Motor neuron (in vitro differentiated cells): ENCODE measurements at regions not wholly inside any gene's neighbourhood (a gene's known extent, or its start where the extent isn't known, plus 50 kb on each side); places are given as distances from the start of the nearest gene placed in this dataset.
"Not testable (repeated sequence)": the region's sequence is repeated elsewhere in the genome, so short reads cannot be mapped to it uniquely, and the experiment has no call there.

Source experiments
- ATAC-seq, 8 experiments: fragments of 200-7000 bp; cut with Tn5 transposase; replicated peaks in 6 of 8; 2 replicates each; pipeline ENCODE4 v1.8.0; 2021; ENCODE audit warnings: mild to moderate bottlenecking in 8 of 8, moderate library complexity in 8 of 8
- H3K27ac ChIP-seq, 2 donors: fragments of 250-450 bp; sonication (Bioruptor Pico); 2 replicates each; pipeline ENCODE4 v1.9.0; 2021; ENCODE audit warnings: antibody characterized with exemption in 2 of 2, mild to moderate bottlenecking in 2 of 2, moderate library complexity in 1 of 2
- H3K4me1 ChIP-seq, 2 donors: fragments of 250-450 bp; sonication (Bioruptor Pico); replicated peaks in 1 of 2; 2 replicates each; pipeline ENCODE4 v1.6.1; 2021; ENCODE audit warnings: antibody characterized with exemption in 2 of 2, mild to moderate bottlenecking in 2 of 2, moderate library complexity in 1 of 2
- H3K4me3 ChIP-seq, 5 donors: fragments of 250-450 bp; sonication (Bioruptor Pico); 2 replicates each; pipeline ENCODE4 v1.9.0; 2021; ENCODE audit warnings: antibody characterized with exemption in 5 of 5, mild to moderate bottlenecking in 5 of 5, moderate library complexity in 4 of 5
- WGBS, 10 experiments: fragments of 450-650 bp; shearing (Covaris generic); methylation state at CpG; one replicate each; pipeline ENCODE4 v1.0.0; 2022; 5-methylcytosine and 5-hydroxymethylcytosine counted together
- in situ Hi-C, 9 experiments: fragments of 400-800 bp; cut with MboI; loops; one replicate each; pipeline ENCODE4 v1.15.0; 2021; ENCODE audit warnings: low sequenced_read_pairs in 9 of 9, low pct_unique_long_range_greater_than_20kb in 2 of 9; ENCODE audit not compliant: unreplicated experiment in 9 of 9

GRCh38 chr2:131830946-131831310 lies 303.2 kb downstream of the CCDC74A start:
- ATAC-seq, H3K27ac ChIP-seq, H3K4me3 ChIP-seq, H3K4me1 ChIP-seq, in situ Hi-C loops: not testable (repeated sequence)
- WGBS, 10 experiments: no CpG with 5 or more reads among the region's 10 CpGs

GRCh38 chr2:131831450-131832208 lies 303.9 kb downstream of the CCDC74A start:
- in situ Hi-C loops, H3K4me3 ChIP-seq, H3K4me1 ChIP-seq, H3K27ac ChIP-seq: not testable (repeated sequence)
- peak; percentile 25 to 82 (median 74) for ATAC-seq
- no CpG with 5 or more reads among the region's 25 CpGs for WGBS, 10 experiments

GRCh38 chr2:131832209-131832780 lies 304.6 kb downstream of the CCDC74A start:
- WGBS, 10 experiments: 82 to 92% methylated on average over 2 to 3 of the region's 10 CpGs; no CpG with 5 or more reads in 8 of the 10 experiments
- H3K27ac ChIP-seq, H3K4me3 ChIP-seq, in situ Hi-C loops, ATAC-seq, H3K4me1 ChIP-seq: not testable (repeated sequence)

GRCh38 chr2:131832917-131833316 lies 305.2 kb downstream of the CCDC74A start:
- in situ Hi-C loops, H3K4me3 ChIP-seq, H3K4me1 ChIP-seq, H3K27ac ChIP-seq: not testable (repeated sequence)
- WGBS, 10 experiments: no CpG with 5 or more reads among the region's 4 CpGs
- ATAC-seq: peak in 4 of 8 experiments; percentile 32 to 60 (median 46)

GRCh38 chr2:131833367-131834202 lies 305.9 kb downstream of the CCDC74A start:
- H3K4me1 ChIP-seq, in situ Hi-C loops, H3K27ac ChIP-seq, H3K4me3 ChIP-seq, ATAC-seq: not testable (repeated sequence)
- WGBS, 10 experiments: 40% methylated on average over 1 of the region's 24 CpGs; no CpG with 5 or more reads in 9 of the 10 experiments

GRCh38 chr2:131834203-131835020 lies 306.7 kb downstream of the CCDC74A start:
- ATAC-seq, in situ Hi-C loops, H3K4me1 ChIP-seq, H3K27ac ChIP-seq, H3K4me3 ChIP-seq: not testable (repeated sequence)
- WGBS, 10 experiments: 27 to 63% (median 40%) methylated on average over 1 to 4 of the region's 31 CpGs; no CpG with 5 or more reads in 7 of the 10 experiments

- WGBS, 10 experiments: 95 to 100% methylated on average over 1 to 7 of the region's 9 CpGs; no CpG with 5 or more reads in 8 of the 10 experiments
- in situ Hi-C loops, H3K4me3 ChIP-seq, H3K4me1 ChIP-seq, H3K27ac ChIP-seq: not testable (repeated sequence)
- peak in 1 of 8 experiments; percentile 61 for ATAC-seq
Measured at GRCh38 chr2:131835022-131835421, 307.3 kb downstream of the CCDC74A start.

- no peak for ATAC-seq
- in situ Hi-C loops: no loop called here
- Histone ChIP-seq H3K4me1 (no peaks in the 10 kb centered on the region), H3K27ac (no peak overlapping the region), H3K4me3 (no peak overlapping the region)
- WGBS, 10 experiments: 80% methylated on average over 1 of the region's 24 CpGs; no CpG with 5 or more reads in 9 of the 10 experiments
Measured at GRCh38 chr2:131835621-131836091, 308.0 kb downstream of the CCDC74A start.

GRCh38 chr2:131836116-131836515 lies 308.4 kb downstream of the CCDC74A start:
- H3K4me3 ChIP-seq, H3K27ac ChIP-seq, H3K4me1 ChIP-seq, ATAC-seq, in situ Hi-C loops: not testable (repeated sequence)
- WGBS, 10 experiments: 100% methylated on average over 1 of the region's 11 CpGs; no CpG with 5 or more reads in 9 of the 10 experiments

GRCh38 chr2:131844044-131844443 lies 316.4 kb downstream of the CCDC74A start:
- ATAC-seq, H3K4me1 ChIP-seq, H3K4me3 ChIP-seq, H3K27ac ChIP-seq, in situ Hi-C loops: not testable (repeated sequence)
- 0 to 75% (median 14%) methylated on average over 1 to 2 of the region's 2 CpGs; no CpG with 5 or more reads in 3 of the 10 experiments for WGBS, 10 experiments

- in situ Hi-C loops, H3K4me1 ChIP-seq, H3K27ac ChIP-seq, ATAC-seq, H3K4me3 ChIP-seq: not testable (repeated sequence)
- no CpG with 5 or more reads among the region's 1 CpG for WGBS, 10 experiments
Measured at GRCh38 chr2:131856202-131856601, 305.6 kb downstream of the ANKRD30BL start.

- H3K4me1 ChIP-seq, H3K27ac ChIP-seq, in situ Hi-C loops, H3K4me3 ChIP-seq: not testable (repeated sequence)
- WGBS, 10 experiments: 0 to 60% (median 28%) methylated on average over 1 to 3 of the region's 3 CpGs; no CpG with 5 or more reads in 6 of the 10 experiments
- ATAC-seq: peak in 7 of 8 experiments; percentile 33 to 68 (median 46)
Measured at GRCh38 chr2:131858197-131858596, 303.6 kb downstream of the ANKRD30BL start.
